Prostate gland (tissue), 2 donors: ENCODE measurements at regions not wholly inside any gene's neighbourhood (a gene's known extent, or its start where the extent isn't known, plus 50 kb on each side); places are given as distances from the start of the nearest gene placed in this dataset.

Experiments
- DNase-seq: peaks from one replicate; pipeline ENCODE4 v3.0.0-alpha.2; 2019; ENCODE audit warnings: low spot score
- H3K27ac ChIP-seq, 2 donors: fragments of 200-600 bp; sonication (generic); 2 replicates each; pipeline ENCODE4 v1.5.1; 2017 to 2019
- H3K27me3 ChIP-seq: fragments of 200-600 bp; sonication (generic); replicated peaks from 2 replicates; pipeline ENCODE4 v1.5.1; 2019; ENCODE audit not compliant: insufficient read depth
- H3K36me3 ChIP-seq, 2 donors: fragments of 200-600 bp; sonication (generic); 1 replicate in 1 of 2; 2 replicates in 1 of 2; pipeline versions ENCODE4 v1.5.1 to v1.8.1; 2017 to 2019
- H3K4me1 ChIP-seq: fragments of 200-600 bp; sonication (generic); replicated peaks from 2 replicates; pipeline ENCODE4 v1.5.1; 2019
- H3K4me3 ChIP-seq, 2 donors: fragments of 200-600 bp; sonication (generic); 2 replicates each; pipeline ENCODE4 v1.5.1; 2017 to 2019
- H3K9me3 ChIP-seq: fragments of 200-600 bp; sonication (generic); 2 replicates; pipeline ENCODE4 v1.5.1; 2017
- CTCF ChIP-seq, 4 experiments: fragments of 200-600 bp in 2 of 4; fragments of 450-650 bp in 2 of 4; sonication (generic) in 2 of 4; IDR thresholded peaks; 1 replicate in 3 of 4; 2 replicates in 1 of 4; pipeline ENCODE4 v1.5.1; 2016 to 2019; ENCODE audit warnings: antibody characterized with exemption in 4 of 4, mild to moderate bottlenecking in 2 of 4, moderate library complexity in 2 of 4
- POLR2A ChIP-seq: fragments of 450-650 bp; IDR thresholded peaks from one replicate; pipeline ENCODE4 v1.6.1; 2016; ENCODE audit warnings: antibody characterized with exemption, mild to moderate bottlenecking
- POLR2AphosphoS5 ChIP-seq: sonication (generic); formaldehyde crosslinking; IDR thresholded peaks from one replicate; pipeline ENCODE4 v1.6.1; 2017; ENCODE audit warnings: antibody characterized with exemption
- WGBS: methylation state at CpG from one replicate; pipeline ENCODE4 v1.1.5; 2018; 5-methylcytosine and 5-hydroxymethylcytosine counted together
- intact Hi-C: fragments of 100-400 bp; cut with DNase I; formaldehyde crosslinking; loops from one replicate; pipeline ENCODE4 v1.14.2; 2022

- Histone ChIP-seq H3K36me3 (no peaks in the 10 kb centered on the region), H3K27ac (no peak overlapping the region), H3K9me3 (no peaks in the 10 kb centered on the region), H3K27me3 (no peaks in the 10 kb centered on the region), H3K4me1 (no peaks in the 10 kb centered on the region), H3K4me3 (no peak overlapping the region)
- DNase-seq, result no peak
- intact Hi-C loops, result loop anchor here (10.0 kb wide), 1 partner anchor 210 kb away; no protein-coding TSS in a partner anchor
- 56% methylated on average over 3 of the region's 3 CpGs for WGBS
- no peak for TF ChIP-seq POLR2AphosphoS5
Measured at GRCh38 chr18:44594799-44595467, 85.8 kb upstream of the SETBP1 start.

- intact Hi-C loops, result loop anchor here (10.0 kb wide), 1 partner anchor 213 kb away; no protein-coding TSS in a partner anchor
- TF ChIP-seq POLR2AphosphoS5, result no peak
- TF ChIP-seq CTCF (IDR thresholded peaks at IDR 0.05), result no peak
- TF ChIP-seq POLR2A, result no peak
Measured at GRCh38 chr18:44597797-44598196, 82.9 kb upstream of the SETBP1 start.

GRCh38 chr18:44598514-44598913, 82.2 kb upstream of the SETBP1 start:
- intact Hi-C loops, result loop anchor here (10.0 kb wide), 1 partner anchor 214 kb away; no protein-coding TSS in a partner anchor

More at GRCh38 chr18:44597797-44598196, 82.9 kb upstream of the SETBP1 start:
- Histone ChIP-seq H3K4me1 (no peaks in the 10 kb centered on the region), H3K27me3 (no peaks in the 10 kb centered on the region), H3K27ac (no peak overlapping the region), H3K4me3 (no peak overlapping the region), H3K36me3 (no peaks in the 10 kb centered on the region), H3K9me3 (no peaks in the 10 kb centered on the region)
- WGBS, result 90% methylated on average over 3 of the region's 3 CpGs
- DNase-seq, result no peak

GRCh38 chr18:44599412-44599811, 81.3 kb upstream of the SETBP1 start:
- Histone ChIP-seq H3K36me3 (no peaks in the 10 kb centered on the region), H3K4me1 (no peaks in the 10 kb centered on the region), H3K27ac (no peak overlapping the region), H3K4me3 (no peak overlapping the region), H3K27me3 (no peaks in the 10 kb centered on the region), H3K9me3 (no peaks in the 10 kb centered on the region)
- TF ChIP-seq POLR2A, result no peak
- TF ChIP-seq CTCF (IDR thresholded peaks at IDR 0.05), result no peak
- peak; percentile 7 for TF ChIP-seq POLR2AphosphoS5
- no peak for DNase-seq
- intact Hi-C loops, result loop anchor here (10.0 kb wide), 1 partner anchor 215 kb away; no protein-coding TSS in a partner anchor
- 54% methylated on average over 4 of the region's 4 CpGs for WGBS

More at GRCh38 chr18:44598514-44598913, 82.2 kb upstream of the SETBP1 start:
- no peak overlapping the region for H3K27ac ChIP-seq
- WGBS, result 74% methylated on average over 4 of the region's 4 CpGs
- no peaks in the 10 kb centered on the region for H3K9me3 ChIP-seq
- DNase-seq, result no peak
- no peak overlapping the region for H3K4me3 ChIP-seq
- H3K36me3 ChIP-seq, result no peaks in the 10 kb centered on the region
- H3K27me3 ChIP-seq, result no peaks in the 10 kb centered on the region
- H3K4me1 ChIP-seq, result no peaks in the 10 kb centered on the region
- TF ChIP-seq CTCF (IDR thresholded peaks at IDR 0.05) (no peak), POLR2AphosphoS5 (no peak), POLR2A (no peak)

- no peak overlapping the region for H3K27ac ChIP-seq
- no peaks in the 10 kb centered on the region for H3K27me3 ChIP-seq
- no peaks in the 10 kb centered on the region for H3K9me3 ChIP-seq
- intact Hi-C loops, result no loop called here
- DNase-seq, result no peak
- H3K4me3 ChIP-seq, result no peak overlapping the region
- no peaks in the 10 kb centered on the region for H3K36me3 ChIP-seq
- no peaks in the 10 kb centered on the region for H3K4me1 ChIP-seq
- TF ChIP-seq POLR2AphosphoS5 (no peak), CTCF (IDR thresholded peaks at IDR 0.05) (no peak)
Measured at GRCh38 chr18:44601447-44601846, 79.2 kb upstream of the SETBP1 start.
